ENCODE measurements at regions not wholly inside any gene's neighbourhood (a gene's known extent, or its start where the extent isn't known, plus 50 kb on each side); places are given as distances from the start of the nearest gene placed in this dataset.

DNA sequence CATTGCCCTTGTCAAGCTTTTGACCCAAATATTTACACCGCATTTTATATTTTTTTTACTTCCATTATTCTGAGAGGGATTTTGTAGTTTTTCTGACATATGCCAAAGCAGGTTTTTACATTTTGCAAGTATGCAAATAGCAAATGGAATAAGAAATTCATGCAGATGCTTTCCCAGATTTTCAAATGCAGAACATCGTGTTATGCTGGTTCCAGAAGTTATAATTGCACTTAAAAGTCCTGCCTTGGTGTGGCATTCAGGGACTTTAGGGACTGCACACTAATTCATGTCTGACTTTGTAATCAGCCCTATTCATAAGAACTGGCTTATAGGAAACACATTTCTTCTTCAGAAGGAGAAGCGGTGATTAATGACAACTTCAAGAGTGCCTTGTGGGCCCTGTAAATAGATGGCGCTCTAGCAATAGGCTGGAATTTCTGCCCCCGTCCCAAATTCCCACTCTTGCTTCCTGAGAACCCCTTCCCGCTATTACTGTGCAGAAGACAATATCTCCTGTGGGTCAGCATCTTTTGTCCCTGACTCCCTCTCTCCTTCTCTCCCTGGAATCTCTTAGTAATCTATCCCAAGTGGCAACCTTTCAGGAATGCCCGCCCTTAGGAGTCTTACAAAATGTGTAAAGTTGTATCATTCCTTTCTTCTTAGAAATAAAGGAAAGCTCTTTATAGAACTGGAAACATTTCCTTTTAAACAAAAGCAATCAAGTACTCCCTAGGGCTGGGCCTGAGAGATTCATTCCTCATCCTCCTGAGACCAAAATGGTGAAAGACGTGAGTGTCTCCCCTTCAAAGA lies 264.0 kb downstream of the INHBA start:
- no peak for DNase-seq (ENCODE audit: low spot score)
- Histone ChIP-seq H3K4me1 (ENCODE audit: control insufficient read depth in 4 of 4, insufficient read depth in 4 of 4, low read length in 3 of 4) (peaks cover 2 to 30% (median 18%) of the 10 kb centered on the region in 4 donors), H3K9me3 (ENCODE audit: control insufficient read depth in 4 of 4, low read length in 3 of 4) (no peaks in the 10 kb centered on the region), H3K27ac (ENCODE audit: low read depth in 1 of 2, low read length in 2 of 2) (peak overlapping the region in 1 of 2 donors; percentile 89), H3K9ac (ENCODE audit: low read depth in 1 of 2, low read length in 2 of 2) (no peak overlapping the region), H3K27me3 (ENCODE audit: control insufficient read depth in 4 of 4, insufficient read depth in 4 of 4, low read length in 3 of 4) (no peaks in the 10 kb centered on the region), H3K4me3 (ENCODE audit: low read depth in 1 of 3, low read length in 3 of 3) (no peak overlapping the region), H3K36me3 (ENCODE audit: control insufficient read depth in 4 of 4, insufficient read depth in 3 of 4, low read depth in 1 of 4, low read length in 3 of 4) (no peaks in the 10 kb centered on the region)
- TF ChIP-seq SP1 (IDR thresholded peaks at IDR 0.05) = no peak
- no peak for TF ChIP-seq FOXA1 (IDR thresholded peaks at IDR 0.05)
- TF ChIP-seq RXRA (IDR thresholded peaks at IDR 0.05) = no peak
- TF ChIP-seq JUND (IDR thresholded peaks at IDR 0.05) = no peak
- 93% methylated on average over 8 of the region's 8 CpGs for WGBS

DNA sequence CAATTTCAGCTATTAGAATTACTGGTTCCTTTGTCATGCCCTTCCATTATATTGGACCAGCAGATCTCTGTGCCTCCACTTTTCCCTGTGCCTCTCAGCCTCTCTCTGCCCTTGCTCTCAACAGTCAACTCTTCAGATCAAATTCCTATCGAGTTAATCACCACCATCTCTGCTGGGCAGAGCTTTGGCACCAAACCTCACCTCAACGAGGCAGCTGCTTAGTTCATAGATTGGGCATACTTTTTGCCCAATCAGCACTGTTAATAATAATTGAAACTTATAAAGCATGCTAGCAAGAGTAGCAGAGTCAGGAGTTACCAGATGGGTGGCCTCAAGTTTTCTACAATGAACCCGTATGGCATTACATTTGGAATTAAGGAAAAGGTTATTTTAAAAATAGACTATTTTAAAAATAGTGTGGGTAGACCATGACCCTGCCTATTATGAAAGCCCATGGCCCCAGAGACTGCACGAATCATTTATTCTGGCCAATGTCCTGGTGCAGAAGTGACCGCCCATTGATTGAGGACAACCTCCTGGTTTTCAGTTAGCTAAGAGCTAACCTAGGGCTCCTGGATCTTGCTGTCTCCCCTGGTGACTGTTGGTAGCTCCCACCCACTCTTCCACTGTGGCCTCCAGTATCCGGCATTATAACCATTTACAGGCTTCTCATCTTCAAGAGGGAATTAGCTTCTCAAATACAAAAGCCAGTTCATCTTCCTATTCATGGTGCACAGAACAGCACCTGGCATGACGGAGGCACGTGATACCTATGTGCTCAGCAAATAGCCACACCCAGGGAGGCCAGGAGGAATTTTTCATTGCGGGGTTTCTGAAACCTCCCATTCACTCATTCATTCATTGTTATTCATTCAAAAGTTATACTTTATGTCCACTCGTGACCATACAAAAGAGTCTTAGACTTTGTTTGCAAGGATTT lies 265.4 kb downstream of the INHBA start:
- Histone ChIP-seq H3K27me3 (ENCODE audit: control insufficient read depth in 4 of 4, insufficient read depth in 4 of 4, low read length in 3 of 4) (no peaks in the 10 kb centered on the region), H3K27ac (ENCODE audit: low read depth in 1 of 2, low read length in 2 of 2) (peak overlapping the region; percentile 39 to 89), H3K4me1 (ENCODE audit: control insufficient read depth in 4 of 4, insufficient read depth in 4 of 4, low read length in 3 of 4) (peaks cover 2 to 23% (median 18%) of the 10 kb centered on the region in 4 donors), H3K9ac (ENCODE audit: low read depth in 1 of 2, low read length in 2 of 2) (no peak overlapping the region), H3K4me3 (ENCODE audit: low read depth in 1 of 3, low read length in 3 of 3) (no peak overlapping the region), H3K9me3 (ENCODE audit: control insufficient read depth in 4 of 4, low read length in 3 of 4) (no peaks in the 10 kb centered on the region), H3K36me3 (ENCODE audit: control insufficient read depth in 4 of 4, insufficient read depth in 3 of 4, low read depth in 1 of 4, low read length in 3 of 4) (no peaks in the 10 kb centered on the region)
- 38% methylated on average over 10 of the region's 10 CpGs for WGBS
- no peak for DNase-seq (ENCODE audit: low spot score)
- TF ChIP-seq FOXA2 (IDR thresholded peaks at IDR 0.05) (no peak), RAD21 (IDR thresholded peaks at IDR 0.05) (peak; percentile 37 to 63), JUND (IDR thresholded peaks at IDR 0.05) (peak; percentile 82 to 89), FOXA1 (IDR thresholded peaks at IDR 0.05) (no peak), RXRA (IDR thresholded peaks at IDR 0.05) (peak; percentile 82 to 86), NR2F2 (IDR thresholded peaks at IDR 0.05) (no peak), EGR1 (IDR thresholded peaks at IDR 0.05; ENCODE audit: low read depth in 2 of 2) (peak in 1 of 2 donors; percentile 10), YY1 (IDR thresholded peaks at IDR 0.05) (peak; percentile 54), SP1 (IDR thresholded peaks at IDR 0.05) (peak; percentile 91), HNF4A (conservative IDR thresholded peaks at IDR 0.05) (peak; percentile 74 to 81), TAF1 (conservative IDR thresholded peaks at IDR 0.05) (peak; percentile 51), GABPA (IDR thresholded peaks at IDR 0.05 in 1 of 2, conservative IDR thresholded peaks at IDR 0.05 in 1 of 2) (no peak), HNF4G (IDR thresholded peaks at IDR 0.05) (peak; percentile 28)
- TF ChIP-seq, protein P1, sequence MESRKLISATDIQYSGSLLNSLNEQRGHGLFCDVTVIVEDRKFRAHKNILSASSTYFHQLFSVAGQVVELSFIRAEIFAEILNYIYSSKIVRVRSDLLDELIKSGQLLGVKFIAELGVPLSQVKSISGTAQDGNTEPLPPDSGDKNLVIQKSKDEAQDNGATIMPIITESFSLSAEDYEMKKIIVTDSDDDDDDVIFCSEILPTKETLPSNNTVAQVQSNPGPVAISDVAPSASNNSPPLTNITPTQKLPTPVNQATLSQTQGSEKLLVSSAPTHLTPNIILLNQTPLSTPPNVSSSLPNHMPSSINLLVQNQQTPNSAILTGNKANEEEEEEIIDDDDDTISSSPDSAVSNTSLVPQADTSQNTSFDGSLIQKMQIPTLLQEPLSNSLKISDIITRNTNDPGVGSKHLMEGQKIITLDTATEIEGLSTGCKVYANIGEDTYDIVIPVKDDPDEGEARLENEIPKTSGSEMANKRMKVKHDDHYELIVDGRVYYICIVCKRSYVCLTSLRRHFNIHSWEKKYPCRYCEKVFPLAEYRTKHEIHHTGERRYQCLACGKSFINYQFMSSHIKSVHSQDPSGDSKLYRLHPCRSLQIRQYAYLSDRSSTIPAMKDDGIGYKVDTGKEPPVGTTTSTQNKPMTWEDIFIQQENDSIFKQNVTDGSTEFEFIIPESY (IDR thresholded peaks at IDR 0.05) = peak; percentile 24
- TF ChIP-seq, protein P2, sequence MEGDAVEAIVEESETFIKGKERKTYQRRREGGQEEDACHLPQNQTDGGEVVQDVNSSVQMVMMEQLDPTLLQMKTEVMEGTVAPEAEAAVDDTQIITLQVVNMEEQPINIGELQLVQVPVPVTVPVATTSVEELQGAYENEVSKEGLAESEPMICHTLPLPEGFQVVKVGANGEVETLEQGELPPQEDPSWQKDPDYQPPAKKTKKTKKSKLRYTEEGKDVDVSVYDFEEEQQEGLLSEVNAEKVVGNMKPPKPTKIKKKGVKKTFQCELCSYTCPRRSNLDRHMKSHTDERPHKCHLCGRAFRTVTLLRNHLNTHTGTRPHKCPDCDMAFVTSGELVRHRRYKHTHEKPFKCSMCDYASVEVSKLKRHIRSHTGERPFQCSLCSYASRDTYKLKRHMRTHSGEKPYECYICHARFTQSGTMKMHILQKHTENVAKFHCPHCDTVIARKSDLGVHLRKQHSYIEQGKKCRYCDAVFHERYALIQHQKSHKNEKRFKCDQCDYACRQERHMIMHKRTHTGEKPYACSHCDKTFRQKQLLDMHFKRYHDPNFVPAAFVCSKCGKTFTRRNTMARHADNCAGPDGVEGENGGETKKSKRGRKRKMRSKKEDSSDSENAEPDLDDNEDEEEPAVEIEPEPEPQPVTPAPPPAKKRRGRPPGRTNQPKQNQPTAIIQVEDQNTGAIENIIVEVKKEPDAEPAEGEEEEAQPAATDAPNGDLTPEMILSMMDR (IDR thresholded peaks at IDR 0.05; ENCODE audit: low read depth, low read length, missing input control) = no peak
- TF ChIP-seq, protein P3, sequence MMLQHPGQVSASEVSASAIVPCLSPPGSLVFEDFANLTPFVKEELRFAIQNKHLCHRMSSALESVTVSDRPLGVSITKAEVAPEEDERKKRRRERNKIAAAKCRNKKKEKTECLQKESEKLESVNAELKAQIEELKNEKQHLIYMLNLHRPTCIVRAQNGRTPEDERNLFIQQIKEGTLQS (IDR thresholded peaks at IDR 0.05) = peak; percentile 75
- TF ChIP-seq, protein P4, sequence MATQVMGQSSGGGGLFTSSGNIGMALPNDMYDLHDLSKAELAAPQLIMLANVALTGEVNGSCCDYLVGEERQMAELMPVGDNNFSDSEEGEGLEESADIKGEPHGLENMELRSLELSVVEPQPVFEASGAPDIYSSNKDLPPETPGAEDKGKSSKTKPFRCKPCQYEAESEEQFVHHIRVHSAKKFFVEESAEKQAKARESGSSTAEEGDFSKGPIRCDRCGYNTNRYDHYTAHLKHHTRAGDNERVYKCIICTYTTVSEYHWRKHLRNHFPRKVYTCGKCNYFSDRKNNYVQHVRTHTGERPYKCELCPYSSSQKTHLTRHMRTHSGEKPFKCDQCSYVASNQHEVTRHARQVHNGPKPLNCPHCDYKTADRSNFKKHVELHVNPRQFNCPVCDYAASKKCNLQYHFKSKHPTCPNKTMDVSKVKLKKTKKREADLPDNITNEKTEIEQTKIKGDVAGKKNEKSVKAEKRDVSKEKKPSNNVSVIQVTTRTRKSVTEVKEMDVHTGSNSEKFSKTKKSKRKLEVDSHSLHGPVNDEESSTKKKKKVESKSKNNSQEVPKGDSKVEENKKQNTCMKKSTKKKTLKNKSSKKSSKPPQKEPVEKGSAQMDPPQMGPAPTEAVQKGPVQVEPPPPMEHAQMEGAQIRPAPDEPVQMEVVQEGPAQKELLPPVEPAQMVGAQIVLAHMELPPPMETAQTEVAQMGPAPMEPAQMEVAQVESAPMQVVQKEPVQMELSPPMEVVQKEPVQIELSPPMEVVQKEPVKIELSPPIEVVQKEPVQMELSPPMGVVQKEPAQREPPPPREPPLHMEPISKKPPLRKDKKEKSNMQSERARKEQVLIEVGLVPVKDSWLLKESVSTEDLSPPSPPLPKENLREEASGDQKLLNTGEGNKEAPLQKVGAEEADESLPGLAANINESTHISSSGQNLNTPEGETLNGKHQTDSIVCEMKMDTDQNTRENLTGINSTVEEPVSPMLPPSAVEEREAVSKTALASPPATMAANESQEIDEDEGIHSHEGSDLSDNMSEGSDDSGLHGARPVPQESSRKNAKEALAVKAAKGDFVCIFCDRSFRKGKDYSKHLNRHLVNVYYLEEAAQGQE (IDR thresholded peaks at IDR 0.05) = peak; percentile 48
- TF ChIP-seq, protein P5, sequence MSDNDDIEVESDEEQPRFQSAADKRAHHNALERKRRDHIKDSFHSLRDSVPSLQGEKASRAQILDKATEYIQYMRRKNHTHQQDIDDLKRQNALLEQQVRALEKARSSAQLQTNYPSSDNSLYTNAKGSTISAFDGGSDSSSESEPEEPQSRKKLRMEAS (IDR thresholded peaks at IDR 0.05) = peak; percentile 44

All from liver (tissue), 8 donors.